PFSK-1 (cell line): ENCODE measurements at regions not wholly inside any gene's neighbourhood (a gene's known extent, or its start where the extent isn't known, plus 50 kb on each side); places are given as distances from the start of the nearest gene placed in this dataset.

Experiments
- FOXP2 ChIP-seq: optimal IDR thresholded peaks from 2 replicates; pipeline ENCODE3; 2011; ENCODE audit warnings: borderline replicate concordance, control low read depth, inconsistent platforms; ENCODE audit not compliant: insufficient read depth; ENCODE audit errors: extremely low read length, extremely low read depth
- POLR2AphosphoS5 ChIP-seq: IDR thresholded peaks from 2 replicates; pipeline ENCODE4 v1.6.1; 2012; ENCODE audit warnings: low read depth, mild to moderate bottlenecking, control low read depth, low read length, moderate library complexity
- SIN3A ChIP-seq: IDR thresholded peaks from 2 replicates; pipeline ENCODE4 v1.6.1; 2012; ENCODE audit warnings: mild to moderate bottlenecking, low read length, moderate library complexity, borderline replicate concordance; ENCODE audit not compliant: insufficient read depth
- TF ChIP-seq, protein P1 (sequence below), 2 experiments: IDR thresholded peaks; 2 replicates each; pipeline versions ENCODE4 v1.6.1 to v1.8.0; 2011 to 2012; ENCODE audit warnings: low read depth in 2 of 2, low read length in 2 of 2, control low read depth in 1 of 2, inconsistent platforms in 1 of 2, mild to moderate bottlenecking in 1 of 2, moderate library complexity in 1 of 2; ENCODE audit not compliant: insufficient read depth in 1 of 2

DNA sequence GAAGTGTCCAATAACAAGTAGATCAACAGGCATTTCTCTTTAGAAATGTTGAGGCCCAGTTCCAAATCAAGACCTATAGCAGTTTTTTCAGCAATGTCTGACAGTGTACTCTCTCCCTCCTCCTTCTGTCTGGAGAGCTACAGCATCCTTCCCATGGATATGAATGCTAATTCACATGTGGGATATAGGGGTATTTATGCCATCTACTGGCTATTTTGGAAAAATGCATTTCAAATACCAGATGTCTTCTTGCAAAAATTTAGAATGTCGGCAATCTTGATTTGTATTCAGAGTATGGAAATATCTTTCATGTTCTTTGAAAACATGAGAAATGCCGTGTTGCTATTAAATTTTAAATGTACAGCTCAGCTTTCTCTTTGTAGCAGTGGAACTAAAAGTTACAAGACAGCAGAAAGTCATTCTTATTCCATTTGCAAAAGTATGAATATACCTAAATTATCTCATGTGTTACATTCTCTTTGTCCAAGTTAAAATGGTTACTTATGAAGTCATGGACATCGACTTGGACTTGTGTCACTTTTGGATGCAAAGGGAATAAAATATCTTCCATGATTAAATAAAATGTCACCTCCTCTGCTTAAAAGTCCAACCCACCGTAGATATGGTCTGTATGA, 647.8 kb downstream of the TAF11L14 start:
- TF ChIP-seq POLR2AphosphoS5 = no peak
- TF ChIP-seq, protein P1, sequence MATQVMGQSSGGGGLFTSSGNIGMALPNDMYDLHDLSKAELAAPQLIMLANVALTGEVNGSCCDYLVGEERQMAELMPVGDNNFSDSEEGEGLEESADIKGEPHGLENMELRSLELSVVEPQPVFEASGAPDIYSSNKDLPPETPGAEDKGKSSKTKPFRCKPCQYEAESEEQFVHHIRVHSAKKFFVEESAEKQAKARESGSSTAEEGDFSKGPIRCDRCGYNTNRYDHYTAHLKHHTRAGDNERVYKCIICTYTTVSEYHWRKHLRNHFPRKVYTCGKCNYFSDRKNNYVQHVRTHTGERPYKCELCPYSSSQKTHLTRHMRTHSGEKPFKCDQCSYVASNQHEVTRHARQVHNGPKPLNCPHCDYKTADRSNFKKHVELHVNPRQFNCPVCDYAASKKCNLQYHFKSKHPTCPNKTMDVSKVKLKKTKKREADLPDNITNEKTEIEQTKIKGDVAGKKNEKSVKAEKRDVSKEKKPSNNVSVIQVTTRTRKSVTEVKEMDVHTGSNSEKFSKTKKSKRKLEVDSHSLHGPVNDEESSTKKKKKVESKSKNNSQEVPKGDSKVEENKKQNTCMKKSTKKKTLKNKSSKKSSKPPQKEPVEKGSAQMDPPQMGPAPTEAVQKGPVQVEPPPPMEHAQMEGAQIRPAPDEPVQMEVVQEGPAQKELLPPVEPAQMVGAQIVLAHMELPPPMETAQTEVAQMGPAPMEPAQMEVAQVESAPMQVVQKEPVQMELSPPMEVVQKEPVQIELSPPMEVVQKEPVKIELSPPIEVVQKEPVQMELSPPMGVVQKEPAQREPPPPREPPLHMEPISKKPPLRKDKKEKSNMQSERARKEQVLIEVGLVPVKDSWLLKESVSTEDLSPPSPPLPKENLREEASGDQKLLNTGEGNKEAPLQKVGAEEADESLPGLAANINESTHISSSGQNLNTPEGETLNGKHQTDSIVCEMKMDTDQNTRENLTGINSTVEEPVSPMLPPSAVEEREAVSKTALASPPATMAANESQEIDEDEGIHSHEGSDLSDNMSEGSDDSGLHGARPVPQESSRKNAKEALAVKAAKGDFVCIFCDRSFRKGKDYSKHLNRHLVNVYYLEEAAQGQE (IDR thresholded peaks at IDR 0.05; ENCODE audit: insufficient read depth in 1 of 2, low read depth in 2 of 2, low read length in 2 of 2) = no peak
- no peak for TF ChIP-seq SIN3A
- no peak for TF ChIP-seq FOXP2
